PC-3 (cell line): ENCODE measurements at regions not wholly inside any gene's neighbourhood (a gene's known extent, or its start where the extent isn't known, plus 50 kb on each side); places are given as distances from the start of the nearest gene placed in this dataset.

Source experiments
- ATAC-seq: fragments of 200-7000 bp; cut with Tn5 transposase; 2 replicates; pipeline ENCODE4 v1.9.1; 2020; ENCODE audit warnings: mild to moderate bottlenecking, moderate library complexity
- BruUV-seq: library from RNA; stranded (reverse); fragments of 400-500 nt; replicated peaks from 2 replicates; lab custom pipeline; 2021; lab: Mats Ljungman, UMichigan
- CTCF ChIA-PET: fragments of 300-600 bp; sonication (Branson Sonifier 250); formaldehyde crosslinking; loops from one replicate; lab custom pipeline; 2022; ENCODE audit warnings: antibody characterized with exemption; lab: Charles Lee
- POLR2A ChIA-PET: fragments of 300-600 bp; sonication (Branson Sonifier 250); formaldehyde crosslinking; loops from one replicate; lab custom pipeline; 2022; ENCODE audit warnings: antibody characterized with exemption; ENCODE audit not compliant: unreplicated experiment; lab: Charles Lee
- DNase-seq: peaks from one replicate; pipeline ENCODE4 v3.0.0-alpha.2; 2015
- H2AFZ ChIP-seq: fragments of 300-600 bp; sonication (generic); 2 replicates; pipeline ENCODE4 v1.6.0; 2016; ENCODE audit warnings: antibody characterized with exemption, low read length
- H3F3A ChIP-seq: fragments of 300-600 bp; sonication (generic); one replicate; pipeline ENCODE4 v1.6.0; 2017; ENCODE audit warnings: antibody characterized with exemption, low read length, control low read depth, mild to moderate bottlenecking; ENCODE audit not compliant: unreplicated experiment
- H3K27ac ChIP-seq: fragments of 300-600 bp; sonication (generic); 2 replicates; pipeline ENCODE4 v1.5.1; 2016; ENCODE audit warnings: mild to moderate bottlenecking, low read length
- H3K27me3 ChIP-seq: fragments of 300-600 bp; sonication (generic); 2 replicates; pipeline ENCODE4 v1.6.1; 2016; ENCODE audit warnings: low read length, mixed read lengths
- H3K36me3 ChIP-seq: fragments of 300-600 bp; sonication (generic); 2 replicates; pipeline ENCODE4 v1.6.1; 2016; ENCODE audit warnings: low read depth, mixed run types, low read length, mixed read lengths
- H3K4me1 ChIP-seq: fragments of 300-600 bp; sonication (generic); 2 replicates; pipeline ENCODE4 v1.5.1; 2016; ENCODE audit warnings: low read length; ENCODE audit not compliant: insufficient read depth
- H3K4me2 ChIP-seq: fragments of 300-600 bp; sonication (generic); 2 replicates; pipeline ENCODE4 v1.6.0; 2016; ENCODE audit warnings: low read length
- H3K4me3 ChIP-seq: fragments of 300-600 bp; sonication (generic); 2 replicates; pipeline ENCODE4 v1.5.1; 2016; ENCODE audit warnings: mild to moderate bottlenecking, low read length, mixed read lengths
- H3K79me2 ChIP-seq: fragments of 300-600 bp; sonication (generic); 2 replicates; pipeline ENCODE4 v1.6.1; 2017; ENCODE audit warnings: low read length, mixed read lengths
- H3K9ac ChIP-seq: fragments of 300-600 bp; sonication (generic); 2 replicates; pipeline ENCODE4 v1.6.0; 2016; ENCODE audit warnings: mild to moderate bottlenecking, low read length
- H3K9me2 ChIP-seq: fragments of 300-600 bp; sonication (generic); replicated peaks from 2 replicates; pipeline ENCODE4 v1.6.1; 2016; ENCODE audit warnings: mixed run types, low read length, mixed read lengths
- H3K9me3 ChIP-seq: fragments of 300-600 bp; sonication (generic); 2 replicates; pipeline ENCODE4 v1.6.1; 2016; ENCODE audit warnings: low read length, mixed read lengths
- H4K20me1 ChIP-seq: fragments of 300-600 bp; sonication (generic); 2 replicates; pipeline ENCODE4 v1.6.1; 2016; ENCODE audit warnings: low read length, mixed read lengths
- EZH2 ChIP-seq: fragments of 300-600 bp; sonication (generic); IDR thresholded peaks from one replicate; pipeline ENCODE4 v1.6.1; 2017; ENCODE audit warnings: antibody characterized with exemption, mild to moderate bottlenecking, low read length; ENCODE audit not compliant: unreplicated experiment
- EZH2phosphoT487 ChIP-seq: fragments of 300-600 bp; sonication (generic); IDR thresholded peaks from 2 replicates; pipeline ENCODE4 v1.6.1; 2018; ENCODE audit warnings: mild to moderate bottlenecking, antibody characterized with exemption, low read length, borderline replicate concordance
- intact Hi-C: fragments of 100-400 bp; cut with micrococcal nuclease; formaldehyde crosslinking; loops from 2 replicates; pipeline ENCODE4 v1.9.0; 2023
- TF ChIP-seq, protein P1 (sequence below): fragments of 300-600 bp; sonication (generic); conservative IDR thresholded peaks from 2 replicates; pipeline ENCODE4 v1.5.1; 2017; ENCODE audit warnings: antibody characterized with exemption, low read depth, mild to moderate bottlenecking, low read length

DNA sequence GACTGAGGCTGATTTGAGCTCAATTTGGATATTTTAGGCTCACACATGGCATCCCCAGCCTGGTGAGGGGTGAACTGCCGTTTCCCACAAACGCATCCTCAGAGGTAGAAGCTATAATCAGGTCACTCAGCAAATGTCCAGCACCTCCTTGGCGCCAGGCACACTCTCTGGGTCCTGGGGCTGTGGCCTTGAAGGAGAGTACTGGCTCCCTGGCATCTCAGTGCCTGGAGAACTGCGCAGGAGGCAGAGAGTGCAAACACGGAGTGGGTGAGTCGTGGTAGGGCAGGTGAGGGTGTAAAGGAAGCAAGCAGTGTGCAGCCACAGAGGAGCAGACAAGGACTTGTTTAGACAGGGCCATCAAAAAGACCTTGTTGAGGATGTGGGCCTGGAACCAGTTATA, 224.0 kb upstream of the ZNF32 start:
- BruUV-seq = no TSS peak
- H3K9ac ChIP-seq = no peak overlapping the region
- no peaks in the 10 kb centered on the region for H3F3A ChIP-seq
- no peak overlapping the region for H3K27ac ChIP-seq
- POLR2A ChIA-PET = no interaction called here
- TF ChIP-seq, protein P1, sequence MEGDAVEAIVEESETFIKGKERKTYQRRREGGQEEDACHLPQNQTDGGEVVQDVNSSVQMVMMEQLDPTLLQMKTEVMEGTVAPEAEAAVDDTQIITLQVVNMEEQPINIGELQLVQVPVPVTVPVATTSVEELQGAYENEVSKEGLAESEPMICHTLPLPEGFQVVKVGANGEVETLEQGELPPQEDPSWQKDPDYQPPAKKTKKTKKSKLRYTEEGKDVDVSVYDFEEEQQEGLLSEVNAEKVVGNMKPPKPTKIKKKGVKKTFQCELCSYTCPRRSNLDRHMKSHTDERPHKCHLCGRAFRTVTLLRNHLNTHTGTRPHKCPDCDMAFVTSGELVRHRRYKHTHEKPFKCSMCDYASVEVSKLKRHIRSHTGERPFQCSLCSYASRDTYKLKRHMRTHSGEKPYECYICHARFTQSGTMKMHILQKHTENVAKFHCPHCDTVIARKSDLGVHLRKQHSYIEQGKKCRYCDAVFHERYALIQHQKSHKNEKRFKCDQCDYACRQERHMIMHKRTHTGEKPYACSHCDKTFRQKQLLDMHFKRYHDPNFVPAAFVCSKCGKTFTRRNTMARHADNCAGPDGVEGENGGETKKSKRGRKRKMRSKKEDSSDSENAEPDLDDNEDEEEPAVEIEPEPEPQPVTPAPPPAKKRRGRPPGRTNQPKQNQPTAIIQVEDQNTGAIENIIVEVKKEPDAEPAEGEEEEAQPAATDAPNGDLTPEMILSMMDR = no peak
- TF ChIP-seq EZH2phosphoT487 (no peak), EZH2 (no peak)
- H3K27me3 ChIP-seq = 0 out of 2 replicates have a peak, but pooled peaks cover 1% of the 10 kb centered on the region
- ATAC-seq (no peak), DNase-seq (no peak)
- H4K20me1 ChIP-seq = no peaks in the 10 kb centered on the region
- H3K36me3 ChIP-seq = no peaks in the 10 kb centered on the region
- no peaks in the 10 kb centered on the region for H3K9me3 ChIP-seq
- H3K4me1 ChIP-seq = peaks cover 6% of the 10 kb centered on the region; the same call in 1 of the 2 replicates
- no peak overlapping the region for H3K4me3 ChIP-seq
- H3K79me2 ChIP-seq = no peaks in the 10 kb centered on the region
- no peak overlapping the region for H2AFZ ChIP-seq
- intact Hi-C loops = no loop called here
- H3K4me2 ChIP-seq = no peak overlapping the region
- H3K9me2 ChIP-seq = no peaks in the 10 kb centered on the region
- CTCF ChIA-PET = no interaction called here

DNA sequence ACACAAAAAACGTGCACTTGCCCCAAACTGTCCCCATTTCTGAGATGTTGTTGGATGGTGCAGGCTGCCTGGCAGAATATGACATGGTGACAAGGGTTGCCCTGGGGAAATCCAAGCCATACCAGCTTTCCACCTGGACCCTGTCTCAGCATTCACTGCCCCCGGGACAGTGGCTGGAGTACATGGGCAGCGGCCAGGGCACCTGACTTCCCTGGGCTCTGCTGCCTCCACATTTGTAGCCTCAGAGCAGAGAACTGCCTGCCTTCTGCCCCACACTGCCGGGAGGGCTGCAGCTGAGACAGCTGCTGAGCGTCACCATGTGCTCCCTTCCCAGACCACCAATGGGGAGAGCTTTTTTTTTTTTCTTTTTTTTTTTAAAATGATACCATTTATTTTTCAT, 222.9 kb upstream of the ZNF32 start:
- no peaks in the 10 kb centered on the region for H3K27me3 ChIP-seq
- no peak overlapping the region for H3K9ac ChIP-seq
- DNase-seq = no peak
- peaks cover 10% of the 10 kb centered on the region; the same call in 1 of the 2 replicates for H3K4me1 ChIP-seq
- no peaks in the 10 kb centered on the region for H3K79me2 ChIP-seq
- no TSS peak for BruUV-seq
- H3K27ac ChIP-seq = no peak overlapping the region
- CTCF ChIA-PET = no interaction called here
- POLR2A ChIA-PET = no interaction called here
- H2AFZ ChIP-seq = no peak overlapping the region
- H4K20me1 ChIP-seq = no peaks in the 10 kb centered on the region
- intact Hi-C loops = no loop called here
- no peak for ATAC-seq
- no peaks in the 10 kb centered on the region for H3K36me3 ChIP-seq
- H3K9me2 ChIP-seq = no peaks in the 10 kb centered on the region
- no peaks in the 10 kb centered on the region for H3K9me3 ChIP-seq
- TF ChIP-seq EZH2phosphoT487 (no peak), EZH2 (no peak)
- TF ChIP-seq, protein P1 = no peak
- H3K4me3 ChIP-seq = no peak overlapping the region
- no peaks in the 10 kb centered on the region for H3F3A ChIP-seq
- no peak overlapping the region for H3K4me2 ChIP-seq

DNA sequence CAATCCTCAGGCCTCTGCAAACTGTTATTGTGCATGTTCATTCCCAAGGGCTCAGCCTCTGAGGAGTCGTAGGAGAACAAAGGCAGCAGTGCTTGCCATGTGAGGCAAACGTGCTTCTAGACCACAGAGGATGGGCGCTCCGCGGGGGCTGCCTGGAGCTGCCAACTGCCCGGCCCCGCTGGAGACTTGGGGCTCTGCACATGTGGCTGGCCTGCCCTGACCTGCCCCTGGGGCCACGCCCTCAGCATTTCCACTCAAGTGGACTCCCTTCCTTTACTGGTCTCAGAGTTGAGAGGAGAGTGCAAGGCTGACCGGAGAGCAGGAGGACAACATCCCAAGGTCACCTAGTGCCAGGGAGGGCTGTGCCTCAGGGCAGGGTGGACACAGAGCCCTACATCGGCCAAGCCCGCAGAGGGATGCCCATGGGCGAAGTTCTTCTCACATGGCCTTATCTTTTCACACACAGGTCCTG, 222.3 kb upstream of the ZNF32 start:
- no peak for TF ChIP-seq EZH2phosphoT487
- TF ChIP-seq, protein P1 = no peak
- no peak for TF ChIP-seq EZH2
- intact Hi-C loops = no loop called here
- ChIA-PET CTCF (no interaction called here), POLR2A (no interaction called here)
- Histone ChIP-seq H3F3A (no peaks in the 10 kb centered on the region), H3K27me3 (0 out of 2 replicates have a peak, but pooled peaks cover 2% of the 10 kb centered on the region), H3K27ac (no peak overlapping the region), H4K20me1 (no peaks in the 10 kb centered on the region), H3K79me2 (no peaks in the 10 kb centered on the region), H2AFZ (no peak overlapping the region), H3K4me2 (no peak overlapping the region), H3K9me2 (no peaks in the 10 kb centered on the region), H3K4me1 (peaks cover 10% of the 10 kb centered on the region; the same call in 1 of the 2 replicates), H3K9ac (no peak overlapping the region), H3K36me3 (no peaks in the 10 kb centered on the region), H3K4me3 (no peak overlapping the region), H3K9me3 (no peaks in the 10 kb centered on the region)
- DNase-seq (no peak), ATAC-seq (no peak)
- no TSS peak for BruUV-seq
